ENCODE measurements at regions not wholly inside any gene's neighbourhood (a gene's known extent, or its start where the extent isn't known, plus 50 kb on each side); places are given as distances from the start of the nearest gene placed in this dataset.

DNA sequence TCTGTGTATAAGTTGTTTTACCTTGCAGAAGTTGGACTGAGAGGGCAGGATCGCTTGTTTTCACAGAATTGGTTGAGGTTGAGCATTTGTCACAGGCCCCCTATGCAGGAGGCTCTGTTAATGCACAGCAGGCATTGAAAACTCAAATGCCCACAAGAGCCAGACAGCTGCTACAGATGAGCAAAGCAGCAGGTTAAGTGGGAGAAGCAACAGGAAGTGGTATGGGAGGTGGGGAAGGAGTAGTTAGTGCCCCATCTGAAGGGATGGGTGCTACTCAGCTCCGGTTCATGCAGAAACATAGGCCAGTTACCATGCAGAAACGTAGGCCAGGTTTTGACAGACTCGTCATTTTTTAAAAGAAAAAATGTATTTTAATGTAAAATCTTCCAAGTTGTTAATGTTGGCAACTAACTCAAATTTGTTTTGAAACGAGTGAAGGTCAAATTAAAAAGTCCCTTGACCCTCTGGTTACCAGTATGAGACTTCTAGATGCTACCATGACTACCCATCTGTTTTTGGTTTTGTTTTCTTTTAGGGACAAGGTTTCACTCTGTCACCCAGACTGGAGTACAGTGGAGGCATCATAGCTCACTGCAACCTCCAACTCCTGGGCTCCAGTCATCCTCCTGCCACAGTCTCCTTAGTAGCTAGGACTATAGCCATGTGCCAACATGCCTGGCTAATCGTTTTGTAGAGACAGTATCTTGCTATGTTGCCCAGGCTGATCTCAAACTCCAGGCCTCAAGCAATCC, 84.7 kb upstream of the FRMD6 start:
- TF ChIP-seq EZH2 (IDR thresholded peaks at IDR 0.05; ENCODE audit: insufficient read depth, poor library complexity, severe bottlenecking) (no peak), EZH2phosphoT487 (IDR thresholded peaks at IDR 0.05; ENCODE audit: insufficient read depth, low read depth) (no peak)
